SH-SY5Y (cell line): ENCODE measurements at regions not wholly inside any gene's neighbourhood (a gene's known extent, or its start where the extent isn't known, plus 50 kb on each side); places are given as distances from the start of the nearest gene placed in this dataset.

Experiments
- GATA2 ChIP-seq: IDR thresholded peaks from 2 replicates; pipeline ENCODE4 v1.6.1; 2011; ENCODE audit warnings: mild to moderate bottlenecking, low read depth, low read length
- GATA3 ChIP-seq: IDR thresholded peaks from 2 replicates; pipeline ENCODE4 v1.6.1; 2011; ENCODE audit warnings: low read depth, mild to moderate bottlenecking, low read length, moderate library complexity

DNA sequence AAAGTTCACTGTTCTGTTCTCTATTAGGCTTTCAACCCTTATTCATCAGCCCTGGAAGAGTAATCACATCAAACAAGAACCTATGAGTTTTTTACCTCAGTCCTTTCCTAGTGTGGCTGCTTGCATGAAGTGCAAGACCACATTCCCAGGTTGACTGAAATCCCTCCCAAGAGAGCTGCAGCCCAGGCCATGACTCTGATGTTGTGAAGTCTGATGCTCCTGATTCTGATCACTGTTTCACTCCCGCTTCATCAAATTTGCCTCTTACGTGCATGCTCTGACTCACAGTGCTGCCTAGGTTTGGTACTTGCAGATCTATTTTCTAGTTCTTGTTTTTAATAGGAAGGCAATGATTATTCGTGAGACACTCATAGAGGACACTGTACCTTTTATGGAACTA is 58.2 kb upstream of the DSEL start:
- TF ChIP-seq GATA2 (no peak), GATA3 (no peak)
